ENCODE measurements at regions not wholly inside any gene's neighbourhood (a gene's known extent, or its start where the extent isn't known, plus 50 kb on each side); places are given as distances from the start of the nearest gene placed in this dataset.

- TF ChIP-seq, protein P1, sequence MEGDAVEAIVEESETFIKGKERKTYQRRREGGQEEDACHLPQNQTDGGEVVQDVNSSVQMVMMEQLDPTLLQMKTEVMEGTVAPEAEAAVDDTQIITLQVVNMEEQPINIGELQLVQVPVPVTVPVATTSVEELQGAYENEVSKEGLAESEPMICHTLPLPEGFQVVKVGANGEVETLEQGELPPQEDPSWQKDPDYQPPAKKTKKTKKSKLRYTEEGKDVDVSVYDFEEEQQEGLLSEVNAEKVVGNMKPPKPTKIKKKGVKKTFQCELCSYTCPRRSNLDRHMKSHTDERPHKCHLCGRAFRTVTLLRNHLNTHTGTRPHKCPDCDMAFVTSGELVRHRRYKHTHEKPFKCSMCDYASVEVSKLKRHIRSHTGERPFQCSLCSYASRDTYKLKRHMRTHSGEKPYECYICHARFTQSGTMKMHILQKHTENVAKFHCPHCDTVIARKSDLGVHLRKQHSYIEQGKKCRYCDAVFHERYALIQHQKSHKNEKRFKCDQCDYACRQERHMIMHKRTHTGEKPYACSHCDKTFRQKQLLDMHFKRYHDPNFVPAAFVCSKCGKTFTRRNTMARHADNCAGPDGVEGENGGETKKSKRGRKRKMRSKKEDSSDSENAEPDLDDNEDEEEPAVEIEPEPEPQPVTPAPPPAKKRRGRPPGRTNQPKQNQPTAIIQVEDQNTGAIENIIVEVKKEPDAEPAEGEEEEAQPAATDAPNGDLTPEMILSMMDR (conservative IDR thresholded peaks at IDR 0.05): no peak
- H3K27ac ChIP-seq (ENCODE audit: insufficient read length, low read depth, low read length): no peak overlapping the region
- no peaks in the 10 kb centered on the region for H3K79me1 ChIP-seq (ENCODE audit: insufficient read depth, low read depth, low read length, poor library complexity, severe bottlenecking)
- Mint-ChIP-seq H3K27ac (no peak overlapping the region), H3K9me3 (peaks cover 6 to 12% of the 10 kb centered on the region in 2 experiments; a peak in 4 of 5 replicates), H3K36me3 (ENCODE audit: insufficient read depth in 1 of 3, low read depth in 3 of 3) (no peaks in the 10 kb centered on the region), H3K27me3 (ENCODE audit: low read depth) (no peaks in the 10 kb centered on the region), H3K4me3 (no peak overlapping the region), H3K4me1 (no peaks in the 10 kb centered on the region)
- no peak overlapping the region for H3K18ac ChIP-seq (ENCODE audit: insufficient read length, low read depth, low read length)
- H3K4ac ChIP-seq (ENCODE audit: low read depth, low read length): no peak overlapping the region
- no peak overlapping the region for H3K56ac ChIP-seq (ENCODE audit: insufficient read length, low read depth, low read length)
- no peaks in the 10 kb centered on the region for H3K9me3 ChIP-seq (ENCODE audit: control insufficient read depth, low read depth, low read length)
- H3K14ac ChIP-seq (ENCODE audit: insufficient read depth, low read length): no peak overlapping the region
- H4K91ac ChIP-seq (ENCODE audit: insufficient read length, low read depth, low read length): no peak overlapping the region
- no peaks in the 10 kb centered on the region for H3K79me2 ChIP-seq (ENCODE audit: insufficient read depth, low read length)
- H4K20me1 ChIP-seq (ENCODE audit: control insufficient read depth, insufficient read depth, insufficient read length): no peaks in the 10 kb centered on the region
- no peak overlapping the region for H2BK15ac ChIP-seq (ENCODE audit: low read depth, low read length)
- H4K5ac ChIP-seq (ENCODE audit: insufficient read length, low read depth, low read length): no peak overlapping the region
- H3T11ph ChIP-seq (ENCODE audit: low read length): no peak overlapping the region
- H4K8ac ChIP-seq (replicated peaks; ENCODE audit: insufficient read length, low read depth, low read length): no peak overlapping the region
- H3K9ac ChIP-seq (ENCODE audit: extremely low read depth, insufficient read length, low read length): no peak overlapping the region
- H3K27me3 ChIP-seq (ENCODE audit: insufficient read depth, low read length): no peaks in the 10 kb centered on the region
- no CpG with 5 or more reads among the region's 1 CpG for WGBS (ENCODE audit: extremely low coverage, insufficient read length, low lambda C conversion rate)
- no peak overlapping the region for H3K4me2 ChIP-seq (ENCODE audit: insufficient read depth, insufficient read length, low read length)
- no peak overlapping the region for H2AK5ac ChIP-seq (ENCODE audit: insufficient read length, low read length)
- no peak overlapping the region for H2AFZ ChIP-seq (ENCODE audit: low read length)
- H2BK5ac ChIP-seq (ENCODE audit: insufficient read length, low read length): no peak overlapping the region
- H2BK20ac ChIP-seq (ENCODE audit: low read depth, low read length, poor library complexity, severe bottlenecking): no peak overlapping the region
- H2BK12ac ChIP-seq (ENCODE audit: insufficient read length, low read depth, low read length): no peak overlapping the region
- H3K23ac ChIP-seq (ENCODE audit: insufficient read length, low read depth, low read length): no peak overlapping the region
- DNase-seq: no peak
- no peaks in the 10 kb centered on the region for H3K23me2 ChIP-seq (ENCODE audit: insufficient read length, low read depth, low read length, poor library complexity, severe bottlenecking)
- no peaks in the 10 kb centered on the region for H3K4me1 ChIP-seq (ENCODE audit: insufficient read depth, low read length)
- no peak overlapping the region for H2BK120ac ChIP-seq (ENCODE audit: low read depth, low read length, poor library complexity, severe bottlenecking)
These were observed 166.1 kb downstream of the TMA16 start for GRCh38 chr4:163660636-163661035.
